HG03457 (cell line): ENCODE measurements at regions not wholly inside any gene's neighbourhood (a gene's known extent, or its start where the extent isn't known, plus 50 kb on each side); places are given as distances from the start of the nearest gene placed in this dataset.

Experiments
- ATAC-seq: cut with Tn5 transposase; IDR thresholded peaks from one replicate; pipeline ENCODE4 v1.9.1; 2021; ENCODE audit warnings: moderate number of reproducible peaks; ENCODE audit not compliant: unreplicated experiment

- ATAC-seq, result no peak
These were observed 659.0 kb downstream of the IRS1 start for GRCh38 chr2:226140594-226140993.

DNA sequence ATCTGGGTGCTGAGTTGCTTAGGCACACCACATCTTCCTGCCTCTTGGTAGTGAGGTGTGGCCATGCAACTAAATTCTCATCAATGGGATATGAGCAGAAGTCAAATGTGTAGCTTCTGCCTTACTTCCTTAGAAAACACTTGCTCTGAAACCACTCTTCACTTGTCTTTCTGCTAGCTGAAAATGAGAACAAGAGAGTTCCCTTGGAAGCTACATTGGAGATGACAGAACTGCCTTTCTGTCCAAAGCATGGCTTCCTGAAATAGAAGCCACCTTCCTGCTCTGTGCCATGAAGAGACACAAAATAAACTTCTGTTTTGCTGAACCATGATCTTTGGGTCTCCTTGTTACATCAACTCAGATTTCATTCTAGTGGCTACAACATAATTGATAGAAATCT lies 659.9 kb downstream of the IRS1 start:
- no peak for ATAC-seq

DNA sequence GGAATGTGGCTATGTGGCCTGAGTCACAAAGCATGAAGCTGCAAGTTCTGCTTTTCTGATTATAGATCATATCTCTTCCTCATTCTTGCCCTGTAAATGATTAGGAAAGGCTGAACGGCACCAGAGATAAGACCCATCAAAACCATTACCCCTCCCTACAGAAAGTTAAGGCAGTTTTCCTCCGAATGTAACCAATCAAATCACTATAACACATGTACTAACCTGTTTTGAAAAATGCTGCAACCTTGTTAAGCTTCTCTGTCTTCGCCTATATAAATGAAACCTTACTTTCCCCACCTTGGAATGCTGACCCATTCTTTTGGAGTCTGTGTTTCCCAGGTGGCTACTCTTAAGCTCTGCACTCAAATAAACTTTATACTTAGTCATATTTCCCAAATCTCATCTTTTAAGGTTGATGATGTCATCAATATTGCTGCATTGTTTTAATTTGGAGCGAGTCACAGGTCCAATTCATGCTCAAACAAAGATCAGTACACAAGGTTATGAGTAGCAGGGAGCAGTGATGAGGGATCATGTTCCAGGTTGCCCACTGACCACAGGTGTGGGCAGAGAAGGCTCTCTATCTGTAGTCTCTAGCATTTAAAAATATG lies 662.3 kb downstream of the IRS1 start:
- peak; percentile 59 for ATAC-seq

DNA sequence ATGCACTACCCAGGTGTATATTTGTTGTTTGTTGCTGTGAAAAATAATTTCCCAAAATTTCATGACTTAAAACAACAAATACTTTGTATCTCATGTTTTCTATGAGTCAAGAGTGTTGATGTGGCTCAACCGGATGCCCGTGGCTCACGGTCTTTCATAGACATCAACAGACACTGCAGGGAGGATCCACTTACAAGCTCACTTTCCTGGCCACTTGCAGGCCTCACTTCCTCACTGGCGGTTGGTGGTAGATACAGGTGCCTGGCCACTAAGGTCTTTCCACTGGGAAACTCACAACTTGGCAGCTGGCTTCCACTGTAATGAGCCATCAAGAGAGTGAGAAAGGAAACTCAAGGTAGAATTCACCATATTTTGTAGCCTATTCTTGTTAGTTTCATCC lies 662.9 kb downstream of the IRS1 start:
- peak; percentile 61 for ATAC-seq

DNA sequence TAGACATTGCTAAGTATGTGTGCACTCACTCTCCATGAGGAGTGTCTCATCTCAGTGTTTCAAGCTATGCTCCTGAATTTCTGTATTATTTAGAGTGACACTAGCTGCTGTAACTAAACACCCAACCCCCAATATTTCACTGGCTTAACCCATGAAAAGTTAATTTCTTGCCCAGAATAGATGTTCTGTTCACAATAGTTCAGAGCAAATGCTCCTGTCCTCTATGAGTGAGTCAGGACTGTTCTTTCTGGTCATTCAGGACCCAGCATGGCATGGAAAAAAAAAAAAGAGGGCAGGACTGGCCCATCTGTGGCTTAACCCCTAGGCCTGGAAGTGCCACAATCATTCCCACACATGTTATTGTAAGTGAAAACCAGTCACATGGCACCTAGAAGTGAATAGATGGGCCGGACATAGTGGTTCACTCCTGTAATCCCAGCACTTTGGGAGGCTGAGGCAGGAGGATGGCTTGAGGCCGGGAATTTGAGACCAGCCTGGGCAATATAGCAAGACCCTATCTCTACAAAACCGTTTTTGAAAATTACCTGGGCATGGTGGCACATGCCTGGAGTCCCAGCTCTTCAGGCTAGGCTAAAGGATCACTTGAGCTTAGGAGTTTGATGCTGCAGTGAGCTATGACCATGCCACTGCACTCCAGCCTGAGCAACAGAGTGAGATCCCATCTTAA lies 663.6 kb downstream of the IRS1 start:
- no peak for ATAC-seq

GRCh38 chr2:226132323-226133215 lies 667.1 kb downstream of the IRS1 start:
- no peak for ATAC-seq

DNA sequence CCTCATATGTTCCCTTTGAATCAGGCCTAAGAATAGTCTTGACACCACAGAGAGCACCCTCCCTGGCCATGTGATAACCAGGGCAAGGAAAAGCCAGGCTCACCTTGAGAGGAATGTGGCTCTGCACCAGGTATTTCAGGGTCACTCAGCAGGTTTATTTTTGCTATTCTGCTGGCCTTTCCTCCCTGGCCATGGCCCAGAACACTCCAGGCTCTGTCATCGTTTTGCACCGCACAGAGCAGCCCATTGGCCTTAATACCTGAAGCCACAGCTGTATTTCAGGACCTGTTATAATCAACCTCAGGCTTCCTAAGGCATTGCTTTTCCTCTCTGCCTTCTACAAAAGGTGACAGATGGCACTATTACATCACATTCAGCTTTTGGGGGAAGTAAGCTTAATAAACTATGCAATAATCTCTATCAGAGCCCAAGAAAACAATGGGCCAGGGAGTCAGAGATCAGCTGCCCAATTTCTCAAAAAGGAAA lies 668.3 kb downstream of the IRS1 start:
- ATAC-seq, result no peak

GRCh38 chr2:226130192-226130591 lies 669.4 kb downstream of the IRS1 start:
- no peak for ATAC-seq

DNA sequence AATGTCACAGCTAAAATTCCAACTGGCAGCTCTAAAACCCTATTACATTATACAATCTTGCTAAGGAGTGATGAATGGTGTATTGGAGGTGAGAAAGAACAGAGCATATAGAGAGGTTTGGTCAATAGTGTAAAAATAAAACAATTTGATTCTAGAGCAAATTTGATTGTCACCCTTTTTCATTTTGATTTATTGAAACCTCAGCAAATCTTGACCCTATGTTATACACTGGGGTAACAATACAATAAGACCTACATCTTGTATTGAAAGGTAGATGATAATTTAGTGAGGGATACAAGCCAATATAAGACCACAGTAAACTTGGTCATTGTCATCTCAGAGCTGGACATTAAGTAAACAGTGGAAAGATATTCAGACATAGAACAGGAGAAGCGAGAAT lies 671.9 kb downstream of the IRS1 start:
- ATAC-seq, result no peak

DNA sequence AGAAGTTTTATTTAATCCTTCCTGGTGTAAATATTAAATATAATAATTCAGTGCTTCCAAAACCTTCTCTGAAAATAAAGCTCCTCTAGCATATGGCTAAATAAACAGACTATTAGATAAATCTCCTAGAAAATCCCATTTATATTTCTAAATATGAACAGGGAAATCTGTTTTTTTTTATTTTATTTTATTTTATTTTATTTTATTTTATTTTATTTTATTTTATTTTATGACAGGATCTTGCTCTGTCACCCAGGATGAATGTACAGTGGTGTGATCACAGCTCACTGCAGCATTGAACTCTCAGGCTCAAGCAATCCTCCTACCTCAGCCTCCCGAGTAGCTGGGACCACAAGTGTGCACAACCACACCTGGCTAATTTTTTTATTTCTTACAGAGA lies 673.5 kb downstream of the IRS1 start:
- no peak for ATAC-seq

DNA sequence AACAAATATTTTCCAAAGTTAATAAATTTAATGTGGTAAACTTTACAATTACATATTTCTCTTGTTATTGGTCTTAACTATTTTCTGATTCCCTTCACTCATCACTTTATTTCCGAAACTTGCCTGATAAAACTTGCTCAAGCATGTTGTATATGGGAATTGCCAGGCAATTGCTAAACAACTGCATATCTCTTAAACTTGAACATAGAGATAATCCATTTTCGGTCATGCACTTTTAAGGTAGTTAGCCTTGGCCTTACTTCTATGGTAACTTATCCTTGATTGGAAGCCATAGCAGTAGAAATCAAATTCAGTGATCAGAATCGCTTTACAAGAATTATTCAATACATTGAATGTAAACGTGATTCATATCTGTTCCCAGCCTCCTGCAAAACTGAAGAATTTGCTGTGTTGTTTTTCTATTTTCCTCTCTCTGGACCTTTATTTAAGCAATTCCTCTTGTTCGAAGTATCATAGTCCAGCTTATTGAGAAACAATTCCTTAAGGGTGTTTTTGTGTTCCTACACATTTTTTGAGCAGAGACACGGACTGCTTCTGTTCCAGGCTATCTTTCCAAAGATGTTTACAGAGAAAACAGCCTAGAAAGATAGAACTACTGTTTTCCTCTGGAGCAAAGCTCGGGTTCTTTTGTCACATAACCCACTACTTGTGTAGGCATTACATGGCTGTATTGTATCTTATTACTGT lies 674.3 kb downstream of the IRS1 start:
- ATAC-seq, result no peak

- ATAC-seq, result no peak
These were observed 675.0 kb downstream of the IRS1 start for GRCh38 chr2:226124548-226125011.

GRCh38 chr2:226123300-226123699 lies 676.3 kb downstream of the IRS1 start:
- no peak for ATAC-seq

DNA sequence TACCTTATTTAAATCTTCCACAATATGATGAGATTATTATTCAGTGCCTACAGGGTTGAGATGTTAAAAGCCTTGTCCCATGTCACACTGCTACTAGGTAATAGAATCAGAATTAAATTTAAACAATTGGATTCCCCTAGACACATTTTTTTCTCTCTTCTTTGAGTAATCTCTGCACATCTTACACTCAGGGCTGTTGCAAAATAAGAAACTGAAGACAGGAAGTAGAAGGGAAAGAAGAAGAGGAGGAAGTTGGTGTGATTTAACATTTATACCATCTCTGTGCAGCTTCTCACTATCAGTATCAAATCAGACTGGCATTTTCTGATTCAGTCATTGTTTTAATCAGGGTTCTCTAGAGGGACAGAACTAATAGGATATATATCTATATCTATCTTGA lies 677.6 kb downstream of the IRS1 start:
- ATAC-seq, result no peak

DNA sequence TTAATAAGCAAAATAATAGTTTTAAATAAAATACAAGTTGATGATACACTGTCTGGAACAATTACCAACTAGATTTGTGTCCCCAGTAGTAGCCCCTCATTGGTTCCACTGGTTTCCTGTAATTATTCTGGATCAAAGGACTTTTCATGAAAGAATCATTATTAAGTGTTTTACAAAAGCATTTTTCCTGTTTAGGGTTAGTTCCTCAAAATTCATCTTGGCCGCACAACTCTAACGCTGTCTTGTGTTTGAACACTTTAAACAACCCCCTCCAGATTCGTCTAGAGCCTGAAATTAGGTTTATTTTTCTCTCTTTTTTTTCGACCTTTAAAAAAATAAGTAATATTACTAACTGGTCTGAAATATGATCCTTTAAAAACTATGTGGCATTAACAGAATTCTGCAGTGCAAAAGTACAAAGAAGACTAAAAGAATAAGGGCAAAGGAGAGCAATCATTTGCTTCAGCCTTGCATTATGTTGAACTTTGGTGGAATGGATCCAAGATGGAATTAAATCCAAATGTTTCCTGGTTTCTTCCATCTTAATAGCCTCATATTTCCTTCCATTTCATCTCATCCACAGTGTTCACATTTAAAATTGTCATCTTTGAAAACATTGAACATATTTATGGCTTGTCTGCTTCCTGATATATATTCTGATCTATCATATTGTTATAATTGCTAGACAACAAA lies 678.4 kb downstream of the IRS1 start:
- ATAC-seq, result no peak

DNA sequence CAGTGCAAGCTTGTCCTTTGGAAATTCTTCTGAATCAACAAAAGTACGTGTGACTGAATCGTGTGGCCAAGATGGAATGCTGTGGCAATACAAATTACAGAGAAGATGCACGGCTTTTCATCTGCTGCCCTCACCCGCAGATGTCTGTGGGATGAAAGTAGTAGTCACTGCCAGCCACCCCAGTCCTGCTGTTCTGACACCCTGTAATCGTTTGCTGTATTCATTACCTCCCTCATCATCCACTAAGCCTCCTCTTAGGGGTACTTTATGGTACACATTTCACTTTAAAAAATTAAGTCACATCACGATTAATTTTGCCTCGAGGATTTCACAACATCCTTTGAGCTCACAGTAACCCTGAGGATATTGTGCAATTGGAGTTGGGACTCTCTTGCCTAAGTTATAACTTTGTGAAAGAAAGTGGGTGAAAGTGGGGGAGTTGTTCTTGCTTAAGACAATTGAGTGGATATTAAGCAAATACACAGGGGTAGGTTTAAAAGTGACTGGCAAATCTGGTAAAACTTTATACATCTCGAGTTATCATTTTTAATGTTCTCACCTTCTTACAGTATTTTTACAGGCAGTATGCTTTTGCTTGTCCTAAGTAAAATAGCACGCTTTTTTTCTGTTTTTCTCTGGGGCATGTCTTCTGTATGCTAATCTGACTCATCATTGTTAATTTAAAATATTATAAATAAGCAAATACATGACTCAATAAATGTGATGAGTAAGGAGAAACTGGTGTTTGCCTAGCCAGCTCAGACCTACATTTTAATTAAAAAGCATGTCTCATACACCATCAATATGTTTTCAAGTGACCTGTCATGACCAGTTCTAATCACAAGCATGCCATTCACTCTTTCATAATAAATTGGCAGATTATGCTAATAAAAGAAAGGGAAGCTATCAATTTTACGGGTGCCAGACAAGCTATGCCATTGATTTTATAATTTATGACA lies 680.9 kb downstream of the IRS1 start:
- no peak for ATAC-seq

- no peak for ATAC-seq
These were observed 682.0 kb downstream of the IRS1 start for GRCh38 chr2:226117510-226118065.

GRCh38 chr2:226116346-226116745 lies 683.3 kb downstream of the IRS1 start:
- ATAC-seq, result no peak

DNA sequence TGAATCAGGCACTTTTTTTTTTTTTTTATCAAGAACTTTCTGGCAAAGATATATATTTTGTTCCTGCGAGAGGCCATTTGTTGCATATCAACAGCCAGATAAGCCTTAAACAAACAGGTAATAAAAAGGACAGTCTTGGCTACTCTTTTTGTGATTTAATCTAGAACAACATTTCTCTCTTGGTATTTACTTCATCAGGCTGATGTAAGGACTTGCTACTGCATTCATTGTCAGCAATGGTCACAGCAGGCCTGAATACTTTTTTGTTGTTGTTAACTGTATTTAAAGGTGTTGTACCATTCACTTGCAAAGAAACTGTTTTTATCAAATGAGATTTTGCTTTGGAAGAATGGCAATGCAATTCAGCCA lies 683.8 kb downstream of the IRS1 start:
- no peak for ATAC-seq
